AG10803 (cell line): ENCODE measurements at regions not wholly inside any gene's neighbourhood (a gene's known extent, or its start where the extent isn't known, plus 50 kb on each side); places are given as distances from the start of the nearest gene placed in this dataset.

Experiments
- DNase-seq: peaks from one replicate; pipeline ENCODE4 v3.0.0; 2010; ENCODE audit warnings: low read depth
- H3K4me3 ChIP-seq: 2 replicates; pipeline ENCODE4 v1.5.1; 2011; ENCODE audit warnings: mild to moderate bottlenecking, low read length, control low read depth
- TF ChIP-seq, protein P1 (sequence below): conservative IDR thresholded peaks from 2 replicates; pipeline ENCODE4 v1.5.1; 2011; ENCODE audit warnings: mild to moderate bottlenecking, low read length, control low read depth, inconsistent platforms

DNA sequence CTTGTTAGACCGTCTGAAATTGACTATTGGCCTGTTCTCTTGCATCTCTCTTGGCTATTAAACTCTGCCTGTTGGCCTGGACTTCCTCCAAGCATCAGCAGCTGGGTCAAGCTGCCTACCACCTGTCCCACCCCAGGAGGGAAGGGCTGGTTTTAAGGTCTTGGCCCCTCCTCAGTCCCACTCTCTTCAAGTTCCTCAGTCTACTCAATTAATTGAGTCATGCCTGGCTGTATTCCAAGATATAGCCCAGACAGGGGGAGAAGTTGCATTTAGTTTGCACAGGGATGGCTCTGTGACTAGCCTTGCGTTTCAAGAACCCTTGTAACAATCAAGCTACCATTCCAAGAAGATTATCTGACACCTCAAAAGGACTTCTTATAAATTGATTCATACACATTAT is 113.8 kb upstream of the GLI3 start:
- TF ChIP-seq, protein P1, sequence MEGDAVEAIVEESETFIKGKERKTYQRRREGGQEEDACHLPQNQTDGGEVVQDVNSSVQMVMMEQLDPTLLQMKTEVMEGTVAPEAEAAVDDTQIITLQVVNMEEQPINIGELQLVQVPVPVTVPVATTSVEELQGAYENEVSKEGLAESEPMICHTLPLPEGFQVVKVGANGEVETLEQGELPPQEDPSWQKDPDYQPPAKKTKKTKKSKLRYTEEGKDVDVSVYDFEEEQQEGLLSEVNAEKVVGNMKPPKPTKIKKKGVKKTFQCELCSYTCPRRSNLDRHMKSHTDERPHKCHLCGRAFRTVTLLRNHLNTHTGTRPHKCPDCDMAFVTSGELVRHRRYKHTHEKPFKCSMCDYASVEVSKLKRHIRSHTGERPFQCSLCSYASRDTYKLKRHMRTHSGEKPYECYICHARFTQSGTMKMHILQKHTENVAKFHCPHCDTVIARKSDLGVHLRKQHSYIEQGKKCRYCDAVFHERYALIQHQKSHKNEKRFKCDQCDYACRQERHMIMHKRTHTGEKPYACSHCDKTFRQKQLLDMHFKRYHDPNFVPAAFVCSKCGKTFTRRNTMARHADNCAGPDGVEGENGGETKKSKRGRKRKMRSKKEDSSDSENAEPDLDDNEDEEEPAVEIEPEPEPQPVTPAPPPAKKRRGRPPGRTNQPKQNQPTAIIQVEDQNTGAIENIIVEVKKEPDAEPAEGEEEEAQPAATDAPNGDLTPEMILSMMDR: no peak
- DNase-seq: peak; percentile 34
- no peak overlapping the region for H3K4me3 ChIP-seq

DNA sequence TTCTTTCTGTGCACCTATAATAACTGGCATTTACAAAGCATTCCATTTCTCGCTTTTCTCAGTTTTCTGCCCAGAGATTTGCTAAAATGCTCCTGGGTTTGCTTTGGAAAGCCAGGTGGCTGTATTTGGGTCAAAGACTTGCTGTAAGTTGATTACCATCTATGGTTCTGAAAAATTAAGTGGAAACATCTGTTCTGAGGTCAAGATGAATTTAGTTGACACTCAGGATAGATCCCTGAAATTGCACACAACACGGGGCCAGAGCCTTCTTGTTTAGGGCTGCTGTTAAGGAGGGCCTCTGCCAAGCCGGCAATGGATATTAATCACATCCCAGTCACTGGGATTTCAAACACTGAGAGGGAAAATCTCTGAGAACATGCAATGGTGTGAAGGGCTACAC is 111.6 kb upstream of the GLI3 start:
- no peak overlapping the region for H3K4me3 ChIP-seq
- peak; percentile 54 for DNase-seq
- TF ChIP-seq, protein P1: no peak

DNA sequence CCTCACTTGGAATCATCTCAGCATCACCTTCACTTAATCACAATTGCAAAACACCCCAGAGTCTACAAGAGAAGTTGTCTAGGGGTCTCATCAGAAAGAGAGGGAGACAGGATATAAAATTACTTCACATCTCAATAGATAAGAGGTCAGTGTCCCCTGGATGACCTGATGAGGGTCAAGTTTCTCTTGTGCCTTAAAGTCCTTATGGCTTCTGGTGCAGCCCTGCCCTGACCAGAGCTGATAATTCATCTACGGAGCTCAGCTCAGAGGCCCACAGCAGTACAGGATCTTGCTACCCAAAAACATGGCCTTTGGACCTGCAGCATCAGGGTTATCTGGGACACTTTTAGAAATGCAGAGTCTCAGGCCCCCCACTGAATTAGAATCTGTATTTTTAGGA is 111.1 kb upstream of the GLI3 start:
- TF ChIP-seq, protein P1: no peak
- no peak overlapping the region for H3K4me3 ChIP-seq
- no peak for DNase-seq

DNA sequence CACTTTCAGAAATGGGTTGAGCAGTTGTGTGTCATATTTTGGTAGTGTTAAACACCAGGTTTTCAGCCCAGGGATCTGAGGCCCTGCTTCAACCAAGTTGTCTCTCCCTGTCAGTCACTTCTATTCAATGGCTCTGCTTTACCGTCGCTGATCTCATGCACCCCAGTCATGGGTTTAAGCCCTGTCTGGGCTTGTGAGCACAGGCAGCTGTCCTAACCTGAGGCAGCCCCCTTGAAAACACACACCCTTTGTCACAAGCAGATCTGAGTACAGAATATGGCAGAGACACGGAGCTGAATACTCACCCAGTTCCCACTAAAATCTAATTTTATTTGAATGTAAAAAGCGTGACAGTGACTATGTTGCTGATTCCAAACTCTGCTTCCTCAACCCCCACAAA is 110.6 kb upstream of the GLI3 start:
- no peak overlapping the region for H3K4me3 ChIP-seq
- TF ChIP-seq, protein P1: no peak
- no peak for DNase-seq

DNA sequence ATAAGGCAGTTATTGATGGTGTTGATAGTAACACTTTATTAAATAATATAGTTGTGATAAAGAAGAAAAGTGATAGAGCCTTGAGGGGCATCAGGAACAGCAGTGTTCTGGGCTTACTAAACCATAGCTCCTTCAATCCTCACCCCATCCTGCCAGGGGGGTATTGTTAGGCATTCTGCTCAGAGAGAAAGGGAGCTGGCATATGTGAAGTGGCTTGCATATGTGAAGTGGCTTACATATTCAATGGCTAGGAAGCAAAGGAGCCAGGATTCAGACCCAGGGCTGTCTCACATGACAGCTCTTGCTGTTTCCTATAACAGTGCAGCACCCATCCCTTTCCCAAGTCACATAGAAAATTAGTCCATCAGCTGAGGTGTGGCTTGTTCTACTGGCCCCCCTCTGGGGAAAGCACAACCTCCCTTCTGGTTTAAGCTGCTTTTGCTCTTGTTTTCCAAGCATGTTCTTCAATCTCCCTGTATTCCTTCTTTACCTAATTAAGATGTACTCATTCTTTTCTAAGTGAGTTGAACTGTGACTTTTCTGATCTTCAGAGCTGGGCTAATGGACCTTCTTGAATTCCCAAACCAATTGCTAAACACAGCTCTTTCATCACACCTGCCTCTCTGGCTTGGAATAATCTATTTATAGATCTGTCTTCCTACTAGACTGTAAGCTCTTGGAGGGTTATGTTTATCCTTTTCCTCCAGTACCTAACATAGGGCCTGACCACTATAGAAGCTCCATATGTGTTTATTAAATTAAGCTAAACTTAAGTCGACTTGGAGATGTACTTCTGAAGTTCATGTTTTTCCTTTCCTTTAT is 108.7 kb upstream of the GLI3 start:
- TF ChIP-seq, protein P1: no peak
- DNase-seq: no peak
- H3K4me3 ChIP-seq: no peak overlapping the region

DNA sequence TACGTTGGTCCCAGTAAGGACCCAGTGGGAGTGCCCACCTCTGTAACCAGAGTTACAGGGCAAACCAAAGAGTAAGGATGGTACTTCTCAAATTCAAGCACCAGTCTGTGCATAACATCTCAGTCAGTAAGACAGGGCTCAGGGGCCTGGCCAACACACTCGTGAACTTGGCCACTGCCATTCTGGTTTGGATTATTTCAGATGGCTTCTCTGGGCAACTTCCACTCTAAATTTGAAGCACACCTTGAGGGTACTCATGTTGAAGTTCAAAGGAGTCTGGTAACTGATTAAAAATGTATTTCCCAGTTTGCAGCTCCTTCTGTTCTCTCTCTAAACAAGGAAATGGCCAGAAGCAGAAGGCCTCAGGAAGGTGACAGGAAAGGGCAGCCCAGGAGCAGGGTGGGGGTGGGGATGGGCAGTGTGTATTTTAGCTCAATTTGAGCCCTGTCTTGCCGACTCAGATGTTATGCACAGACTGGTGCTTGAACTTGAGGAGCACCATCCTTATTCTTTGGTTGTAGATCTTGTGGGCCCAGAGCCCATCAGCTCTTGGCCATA is 107.3 kb upstream of the GLI3 start:
- TF ChIP-seq, protein P1: no peak
- no peak overlapping the region for H3K4me3 ChIP-seq
- DNase-seq: no peak

DNA sequence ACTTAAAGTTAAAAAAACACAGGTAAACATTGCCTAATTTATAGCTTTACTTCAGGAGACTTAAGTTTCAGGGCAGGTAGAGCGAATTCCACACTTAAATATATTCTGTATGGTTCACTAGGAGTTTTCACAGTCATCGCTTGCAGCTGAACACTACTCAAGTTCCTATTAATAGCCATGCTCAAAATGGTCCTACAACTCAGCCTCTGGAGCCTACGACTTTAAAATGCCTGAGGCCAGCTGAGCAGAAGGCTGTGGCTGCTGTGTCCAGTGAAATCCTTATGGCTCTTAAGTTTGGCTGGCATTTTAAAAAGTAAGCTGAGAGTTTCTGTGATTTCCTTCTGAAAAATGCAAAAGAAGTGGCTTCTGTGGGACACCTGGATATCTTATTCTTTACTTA is 105.4 kb upstream of the GLI3 start:
- no peak for DNase-seq

More for the DNA sequence above, 105.4 kb upstream of the GLI3 start:
- TF ChIP-seq, protein P1: no peak
- no peak overlapping the region for H3K4me3 ChIP-seq
